D721Med (cell line): ENCODE measurements at regions not wholly inside any gene's neighbourhood (a gene's known extent, or its start where the extent isn't known, plus 50 kb on each side); places are given as distances from the start of the nearest gene placed in this dataset.

Experiments used
- DNase-seq: peaks from one replicate; pipeline ENCODE4 v3.0.0; 2011; ENCODE audit warnings: low spot score; ENCODE audit not compliant: insufficient read length
- FAIRE-seq: peaks from 2 replicates; lab custom pipeline; 2011; peaks lifted over from hg19 to GRCh38; lab: Jason Lieb, UNC
- TF ChIP-seq, protein P1 (sequence below): IDR thresholded peaks from 2 replicates; pipeline ENCODE4 v1.5.1; 2012; ENCODE audit warnings: mild to moderate bottlenecking, control low read depth; ENCODE audit not compliant: insufficient read depth; ENCODE audit errors: missing control alignments

- TF ChIP-seq, protein P1, sequence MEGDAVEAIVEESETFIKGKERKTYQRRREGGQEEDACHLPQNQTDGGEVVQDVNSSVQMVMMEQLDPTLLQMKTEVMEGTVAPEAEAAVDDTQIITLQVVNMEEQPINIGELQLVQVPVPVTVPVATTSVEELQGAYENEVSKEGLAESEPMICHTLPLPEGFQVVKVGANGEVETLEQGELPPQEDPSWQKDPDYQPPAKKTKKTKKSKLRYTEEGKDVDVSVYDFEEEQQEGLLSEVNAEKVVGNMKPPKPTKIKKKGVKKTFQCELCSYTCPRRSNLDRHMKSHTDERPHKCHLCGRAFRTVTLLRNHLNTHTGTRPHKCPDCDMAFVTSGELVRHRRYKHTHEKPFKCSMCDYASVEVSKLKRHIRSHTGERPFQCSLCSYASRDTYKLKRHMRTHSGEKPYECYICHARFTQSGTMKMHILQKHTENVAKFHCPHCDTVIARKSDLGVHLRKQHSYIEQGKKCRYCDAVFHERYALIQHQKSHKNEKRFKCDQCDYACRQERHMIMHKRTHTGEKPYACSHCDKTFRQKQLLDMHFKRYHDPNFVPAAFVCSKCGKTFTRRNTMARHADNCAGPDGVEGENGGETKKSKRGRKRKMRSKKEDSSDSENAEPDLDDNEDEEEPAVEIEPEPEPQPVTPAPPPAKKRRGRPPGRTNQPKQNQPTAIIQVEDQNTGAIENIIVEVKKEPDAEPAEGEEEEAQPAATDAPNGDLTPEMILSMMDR, result no peak
- FAIRE-seq, result no peak
- no peak for DNase-seq
These were observed 146.3 kb downstream of the ZNF22 start for GRCh38 chr10:45147000-45147399.

DNA sequence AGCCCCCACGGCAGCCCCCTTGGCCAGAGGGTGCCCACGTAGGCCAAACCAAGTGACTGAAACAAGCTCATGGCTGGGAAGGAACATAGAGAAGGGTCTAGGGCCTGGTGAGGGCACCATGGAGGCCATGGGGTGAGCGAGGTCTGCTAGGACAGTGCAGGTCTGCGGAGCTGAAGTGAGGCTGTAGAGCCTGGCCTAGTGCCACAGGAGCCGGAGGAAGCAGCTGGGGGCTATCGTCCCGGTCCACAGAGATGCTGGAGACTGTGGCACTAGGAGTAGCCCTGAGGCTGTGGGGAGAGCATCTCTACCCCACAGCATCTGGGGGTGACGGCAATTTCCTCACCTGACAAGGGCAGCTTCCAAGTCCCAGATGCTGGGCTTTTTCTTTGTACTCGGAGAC is 150.3 kb downstream of the ZNF22 start:
- DNase-seq (no peak), FAIRE-seq (no peak)
- TF ChIP-seq, protein P1, result no peak

DNA sequence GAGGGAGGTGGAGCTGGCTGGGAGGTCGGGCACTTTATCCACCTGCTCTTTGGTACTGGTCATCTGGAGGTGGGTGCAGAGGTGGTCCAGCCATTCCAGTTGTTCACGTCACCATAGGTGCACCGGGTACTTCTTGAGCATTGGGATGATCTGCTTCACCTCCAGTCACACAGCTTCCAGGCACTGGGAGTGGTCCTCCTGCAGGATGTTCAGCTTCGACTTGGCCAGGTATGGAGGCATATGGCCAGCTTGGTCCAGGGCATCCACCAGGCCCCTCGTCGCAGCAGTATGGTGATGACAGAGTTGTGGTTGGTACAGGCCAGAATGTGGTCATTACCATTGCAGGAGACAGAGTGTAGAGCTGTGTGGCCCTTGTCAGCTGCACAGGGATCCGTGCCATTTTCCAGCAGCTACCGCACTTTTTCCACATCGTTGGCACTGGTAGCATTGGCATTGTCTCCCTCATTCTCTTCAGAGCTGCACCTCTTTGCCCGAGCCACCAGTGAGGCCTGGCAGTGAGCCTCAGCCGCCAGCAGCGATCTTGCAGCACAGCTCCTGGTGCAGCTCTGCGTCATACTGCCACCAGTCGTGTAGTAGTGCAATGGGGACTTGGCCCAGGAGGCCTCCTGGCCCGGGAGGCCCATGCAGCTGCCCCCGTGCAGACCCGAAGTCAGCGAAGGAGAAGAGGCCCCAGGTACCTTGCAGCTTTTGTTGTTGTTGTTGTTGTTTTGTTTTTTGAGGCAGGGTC is 150.9 kb downstream of the ZNF22 start:
- DNase-seq (no peak), FAIRE-seq (no peak)
- TF ChIP-seq, protein P1, result no peak

- TF ChIP-seq, protein P1, result no peak
- no peak for DNase-seq
- no peak for FAIRE-seq
These were observed 152.0 kb downstream of the ZNF22 start for GRCh38 chr10:45152726-45153125.

- FAIRE-seq (no peak), DNase-seq (no peak)
- TF ChIP-seq, protein P1, result no peak
These were observed 153.8 kb downstream of the ZNF22 start for GRCh38 chr10:45154502-45154901.

GRCh38 chr10:45155784-45156183 is 155.1 kb downstream of the ZNF22 start:
- DNase-seq (no peak), FAIRE-seq (no peak)
- TF ChIP-seq, protein P1, result no peak

DNA sequence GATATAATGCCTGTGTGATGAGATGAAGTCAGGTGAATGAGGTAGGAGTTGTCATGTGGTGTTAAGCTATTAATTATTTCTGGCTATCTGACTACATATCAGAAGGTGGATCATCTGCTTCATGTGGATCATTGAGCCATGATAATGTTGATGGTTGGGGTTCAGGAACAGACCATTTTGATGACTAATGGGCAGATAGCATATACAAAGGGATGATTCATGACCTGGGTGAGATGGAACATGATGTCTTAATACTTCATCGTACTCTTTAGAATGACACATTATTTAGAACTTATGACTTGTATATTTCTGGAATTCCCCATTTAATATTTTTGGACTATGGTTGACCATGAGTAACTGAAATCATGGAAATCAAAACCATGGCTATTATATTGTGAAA is 155.1 kb downstream of the OR13A1 start:
- DNase-seq (no peak), FAIRE-seq (peak; percentile 63)
- TF ChIP-seq, protein P1, result no peak
